ENCODE measurements at regions not wholly inside any gene's neighbourhood (a gene's known extent, or its start where the extent isn't known, plus 50 kb on each side); places are given as distances from the start of the nearest gene placed in this dataset.

DNA sequence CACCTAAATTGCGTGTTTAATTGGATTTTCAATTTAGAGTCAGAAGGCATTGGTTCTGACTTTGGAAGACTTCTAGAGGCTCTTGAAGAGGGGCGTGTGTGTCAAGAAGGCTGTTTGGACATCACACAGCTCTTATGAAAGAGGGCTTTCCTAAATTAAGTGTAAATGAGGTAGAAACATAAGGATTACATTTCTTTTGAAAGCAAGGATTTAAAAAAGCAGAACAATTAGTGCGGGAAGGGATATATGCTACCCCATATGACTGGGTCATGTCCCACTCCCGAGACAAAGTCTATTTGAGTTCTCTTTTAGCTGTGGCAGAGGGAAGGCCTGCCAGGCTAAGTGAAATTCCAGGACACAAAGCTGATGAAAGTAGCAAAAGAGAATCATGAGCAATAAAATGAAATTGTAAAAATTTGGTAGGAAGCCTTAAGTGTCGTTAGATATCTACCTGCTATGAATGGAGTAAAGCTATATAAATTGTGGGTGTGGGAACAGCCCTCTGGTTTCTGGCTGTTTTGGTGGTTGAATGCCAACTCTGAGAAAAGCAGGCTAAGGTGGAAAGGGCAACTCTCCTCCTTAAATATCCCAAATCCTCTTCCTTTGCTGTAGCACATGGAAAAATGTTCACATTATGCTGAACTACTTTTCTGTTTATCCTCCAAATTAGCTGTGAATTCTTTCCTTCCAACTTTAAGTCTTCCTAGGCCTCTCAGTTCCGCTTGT lies 100.6 kb upstream of the TSC22D2 start:
- TF ChIP-seq, protein P1, sequence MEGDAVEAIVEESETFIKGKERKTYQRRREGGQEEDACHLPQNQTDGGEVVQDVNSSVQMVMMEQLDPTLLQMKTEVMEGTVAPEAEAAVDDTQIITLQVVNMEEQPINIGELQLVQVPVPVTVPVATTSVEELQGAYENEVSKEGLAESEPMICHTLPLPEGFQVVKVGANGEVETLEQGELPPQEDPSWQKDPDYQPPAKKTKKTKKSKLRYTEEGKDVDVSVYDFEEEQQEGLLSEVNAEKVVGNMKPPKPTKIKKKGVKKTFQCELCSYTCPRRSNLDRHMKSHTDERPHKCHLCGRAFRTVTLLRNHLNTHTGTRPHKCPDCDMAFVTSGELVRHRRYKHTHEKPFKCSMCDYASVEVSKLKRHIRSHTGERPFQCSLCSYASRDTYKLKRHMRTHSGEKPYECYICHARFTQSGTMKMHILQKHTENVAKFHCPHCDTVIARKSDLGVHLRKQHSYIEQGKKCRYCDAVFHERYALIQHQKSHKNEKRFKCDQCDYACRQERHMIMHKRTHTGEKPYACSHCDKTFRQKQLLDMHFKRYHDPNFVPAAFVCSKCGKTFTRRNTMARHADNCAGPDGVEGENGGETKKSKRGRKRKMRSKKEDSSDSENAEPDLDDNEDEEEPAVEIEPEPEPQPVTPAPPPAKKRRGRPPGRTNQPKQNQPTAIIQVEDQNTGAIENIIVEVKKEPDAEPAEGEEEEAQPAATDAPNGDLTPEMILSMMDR (IDR thresholded peaks at IDR 0.05) = no peak
- no peak for TF ChIP-seq POLR2A (IDR thresholded peaks at IDR 0.05)
